Activated CD4-positive, alpha-beta T cell treated with anti-CD3 and anti-CD28 coated beads, Interleukin-2, amount 50 U/mL, for 24 hours (primary cell): ENCODE measurements at regions not wholly inside any gene's neighbourhood (a gene's known extent, or its start where the extent isn't known, plus 50 kb on each side); places are given as distances from the start of the nearest gene placed in this dataset.

Experiments
- DNase-seq, 2 donors: peaks; one replicate each; pipeline ENCODE4 v3.0.0-alpha.2; 2020; ENCODE audit warnings: low read depth in 1 of 2, low spot score in 1 of 2

DNA sequence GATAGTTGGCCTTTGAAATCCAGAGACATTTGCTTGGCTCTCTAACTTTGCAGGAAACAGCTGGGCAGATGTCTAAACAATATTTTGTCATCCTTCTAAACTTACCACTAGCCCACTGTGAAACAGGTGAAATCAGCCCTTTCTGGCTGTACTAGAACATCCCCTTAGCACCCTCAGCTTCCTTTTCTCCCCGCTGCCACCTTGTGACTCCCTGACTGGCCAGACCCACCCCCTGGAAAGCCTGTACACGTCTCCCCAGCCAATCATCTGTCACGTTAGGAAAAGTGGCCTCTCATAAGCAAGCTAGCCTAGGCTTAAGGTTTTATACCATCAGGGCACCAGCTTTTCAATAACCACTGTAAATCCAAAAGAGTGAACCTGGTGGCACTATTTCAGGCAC is 88.6 kb upstream of the E2F3 start:
- DNase-seq: no peak

DNA sequence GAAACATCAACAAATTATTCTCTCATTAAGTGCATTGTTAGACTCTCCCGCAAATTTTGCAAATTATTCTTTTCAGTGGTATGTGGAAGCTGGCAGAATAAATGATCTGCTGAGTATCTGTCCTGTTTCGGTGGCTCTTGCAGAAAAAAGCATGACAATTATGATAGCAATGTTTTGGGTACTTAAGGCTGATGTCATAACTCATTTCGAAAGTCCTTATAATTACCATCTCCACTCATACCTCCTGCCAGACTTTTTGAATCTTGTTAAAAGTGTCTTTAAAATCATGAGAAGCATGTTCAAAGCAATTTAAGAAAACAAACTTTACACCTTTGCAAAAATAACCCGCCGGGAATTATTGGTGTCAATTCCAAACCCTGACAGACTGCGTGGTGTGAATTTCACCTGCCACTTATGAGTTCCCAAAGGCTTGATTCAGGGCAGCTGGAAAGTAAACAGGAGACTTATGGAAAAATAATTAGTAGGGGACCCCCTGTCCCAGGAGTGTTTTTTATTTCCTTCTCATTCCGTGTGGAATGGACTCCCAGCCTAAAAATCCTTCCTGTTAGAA is 87.6 kb upstream of the E2F3 start:
- no peak for DNase-seq

DNA sequence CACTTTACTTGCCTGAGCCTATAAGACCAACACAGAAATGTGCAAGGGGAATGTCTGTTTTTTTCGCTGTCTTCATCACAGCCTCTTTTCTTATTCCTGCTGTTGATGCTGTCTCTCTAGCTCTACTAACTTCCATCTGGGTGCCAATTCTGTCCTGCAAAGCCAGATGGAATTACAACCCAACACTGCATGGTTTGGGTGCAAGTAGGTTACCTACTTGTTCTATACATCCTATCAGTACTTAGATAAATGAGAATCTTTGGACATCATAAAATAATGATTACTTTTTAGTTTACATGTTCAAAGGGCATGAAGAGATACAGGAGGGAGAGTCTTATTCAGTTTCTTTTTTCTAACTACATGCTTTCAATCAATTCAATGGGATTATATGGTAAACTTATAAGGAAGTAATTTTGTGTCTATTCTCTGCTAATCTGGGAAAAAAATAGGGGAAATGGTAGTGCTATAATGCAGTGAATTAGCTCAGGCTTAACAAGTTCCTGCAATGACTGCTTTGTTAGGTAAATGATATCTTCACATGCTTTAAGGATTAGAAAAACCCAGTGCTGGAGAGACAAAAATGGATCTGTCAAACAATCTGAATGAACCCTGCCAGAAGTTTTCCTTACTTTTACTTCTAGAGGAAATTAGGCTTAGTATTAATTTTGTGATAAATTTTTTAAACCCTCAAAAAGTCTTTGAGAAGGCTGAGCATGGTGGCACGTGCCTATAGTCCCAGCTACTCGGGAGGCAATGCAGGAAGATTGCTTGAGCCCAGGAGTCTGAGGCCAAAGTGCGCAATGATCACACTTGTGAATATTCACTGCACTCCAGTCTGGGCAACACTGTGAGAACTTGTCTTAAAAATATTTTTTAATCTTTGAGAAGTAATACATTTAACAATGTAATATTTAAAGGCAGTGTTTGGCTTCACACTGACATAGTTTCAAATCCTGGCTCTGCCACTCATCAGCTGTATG is 86.5 kb upstream of the E2F3 start:
- no peak for DNase-seq

DNA sequence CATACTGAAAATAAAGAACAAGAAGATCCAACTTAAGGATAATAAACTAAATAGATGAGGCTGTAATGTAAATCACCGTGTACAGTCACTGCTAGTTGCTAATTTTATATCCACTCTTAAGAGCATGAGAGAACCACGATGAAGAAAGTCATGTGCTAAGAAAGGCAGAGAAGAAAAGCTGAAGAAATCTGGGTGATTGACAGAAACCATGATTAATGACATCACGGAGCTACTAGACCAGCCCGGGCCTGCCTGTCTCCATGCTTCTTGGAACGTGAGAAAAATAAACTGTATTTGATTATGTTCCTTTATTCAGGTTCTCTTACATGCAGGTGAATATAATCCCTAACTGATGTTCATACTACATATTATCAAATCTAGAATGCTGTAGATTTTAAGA is 84.2 kb upstream of the E2F3 start:
- no peak for DNase-seq

DNA sequence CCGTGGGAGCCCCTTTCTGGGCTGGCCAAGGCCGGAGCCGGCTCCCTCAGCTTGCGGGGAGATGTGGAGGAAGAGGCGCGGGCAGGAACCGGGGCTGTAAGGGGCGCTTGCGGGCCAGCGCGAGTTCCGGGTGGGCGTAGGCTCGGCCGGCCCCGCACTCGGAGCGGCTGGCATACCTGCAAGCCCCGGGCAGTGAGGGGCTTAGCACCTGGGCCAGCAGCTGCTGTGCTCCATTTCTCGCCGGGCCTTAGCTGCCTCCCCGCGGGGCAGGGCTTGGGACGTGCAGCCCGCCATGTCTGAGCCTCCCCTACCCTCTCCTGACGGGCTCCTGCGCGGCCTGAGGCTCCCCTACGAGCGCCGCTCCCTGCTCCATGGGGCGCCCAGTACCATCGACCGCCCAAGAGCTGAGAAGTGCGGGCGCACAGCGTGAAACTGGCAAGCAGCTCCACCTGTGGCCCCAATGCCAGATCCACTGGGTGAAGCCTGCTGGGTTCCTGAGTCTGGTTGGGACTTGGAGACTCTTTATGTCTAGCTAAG is 82.8 kb upstream of the E2F3 start:
- no peak for DNase-seq

- peak; percentile 37 to 59 for DNase-seq
These were observed 81.9 kb upstream of the E2F3 start for GRCh38 chr6:20319520-20320357.

- DNase-seq: no peak
These were observed 75.8 kb upstream of the E2F3 start for GRCh38 chr6:20325641-20326421.

DNA sequence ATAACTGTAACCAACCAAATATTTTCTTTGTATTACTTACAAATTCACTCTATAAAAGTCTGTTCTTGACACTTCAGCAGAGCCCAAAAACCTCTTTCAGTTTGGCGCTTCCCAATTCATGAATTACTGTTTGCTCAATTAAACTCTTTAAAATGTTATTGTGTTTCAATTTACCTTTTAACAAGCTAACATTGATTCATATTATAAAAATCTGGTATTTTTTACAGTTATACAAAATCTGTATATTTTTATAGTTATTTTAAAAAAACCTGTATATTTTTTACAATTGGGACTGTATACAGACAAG is 75.3 kb upstream of the E2F3 start:
- no peak for DNase-seq

- no peak for DNase-seq
These were observed 74.5 kb upstream of the E2F3 start for GRCh38 chr6:20327141-20327540.

DNA sequence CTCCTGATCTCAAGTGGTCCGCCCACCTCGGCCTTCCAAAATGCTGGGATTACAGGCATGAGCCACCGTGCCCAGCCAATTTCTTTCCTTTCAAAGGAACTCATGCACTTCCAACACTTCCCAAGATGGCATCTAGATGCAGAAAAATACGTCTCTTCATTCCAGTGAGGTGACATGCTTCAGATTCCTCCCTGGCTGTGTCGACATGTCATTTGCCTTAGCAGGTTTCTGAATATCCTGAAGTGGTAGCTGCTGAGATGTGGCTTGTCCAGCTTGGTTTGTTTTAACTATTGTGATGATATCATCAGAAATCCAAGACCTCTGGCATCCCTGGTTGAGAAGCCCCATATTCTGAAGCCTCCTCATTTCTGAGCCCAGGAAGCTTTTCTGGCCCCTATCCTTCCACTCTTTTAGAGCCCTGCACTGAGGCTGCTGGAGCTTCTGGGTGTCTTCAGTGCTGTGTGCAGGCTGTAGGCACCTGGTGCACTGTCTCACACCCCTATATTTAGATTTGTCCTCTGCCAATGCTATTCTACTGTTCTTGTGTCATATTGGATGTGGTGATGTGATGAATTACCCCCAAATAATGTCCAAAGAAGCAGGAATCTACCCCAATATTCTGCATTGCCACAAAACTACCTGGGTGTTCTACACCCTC is 73.3 kb upstream of the E2F3 start:
- DNase-seq: no peak

GRCh38 chr6:20328924-20329300 is 72.8 kb upstream of the E2F3 start:
- no peak for DNase-seq

- DNase-seq: no peak
These were observed 70.6 kb upstream of the E2F3 start for GRCh38 chr6:20331042-20331441.

- no peak for DNase-seq
These were observed 70.1 kb upstream of the E2F3 start for GRCh38 chr6:20331625-20332024.

DNA sequence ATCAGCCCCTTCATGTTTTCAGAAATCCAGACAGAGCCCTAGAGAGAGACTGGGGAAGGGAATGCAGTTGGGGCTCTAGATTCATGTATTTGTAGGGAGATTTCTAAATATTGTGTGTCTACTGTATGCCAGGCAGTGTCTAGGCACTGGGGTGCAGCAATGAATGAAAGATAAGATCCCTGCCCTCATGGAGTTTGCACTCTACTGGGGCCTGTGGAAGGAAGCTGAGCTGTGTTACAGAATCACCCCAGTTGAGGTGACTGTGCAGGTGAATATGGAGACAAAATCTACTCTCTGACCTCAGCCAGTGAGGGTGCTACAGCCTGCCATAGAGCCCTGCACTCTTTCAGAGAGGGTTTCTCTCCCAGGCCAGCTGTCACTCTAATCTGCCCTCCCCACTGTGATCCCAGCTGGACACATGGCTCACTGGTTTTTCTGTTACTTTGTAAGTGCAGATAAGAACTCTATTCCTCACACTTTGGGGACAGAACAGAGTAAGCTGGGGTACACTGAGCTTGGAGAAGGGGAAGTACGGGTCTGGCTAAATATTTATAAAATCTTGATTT is 69.2 kb upstream of the E2F3 start:
- DNase-seq: no peak

GRCh38 chr6:20333721-20334269 is 67.9 kb upstream of the E2F3 start:
- DNase-seq: no peak

DNA sequence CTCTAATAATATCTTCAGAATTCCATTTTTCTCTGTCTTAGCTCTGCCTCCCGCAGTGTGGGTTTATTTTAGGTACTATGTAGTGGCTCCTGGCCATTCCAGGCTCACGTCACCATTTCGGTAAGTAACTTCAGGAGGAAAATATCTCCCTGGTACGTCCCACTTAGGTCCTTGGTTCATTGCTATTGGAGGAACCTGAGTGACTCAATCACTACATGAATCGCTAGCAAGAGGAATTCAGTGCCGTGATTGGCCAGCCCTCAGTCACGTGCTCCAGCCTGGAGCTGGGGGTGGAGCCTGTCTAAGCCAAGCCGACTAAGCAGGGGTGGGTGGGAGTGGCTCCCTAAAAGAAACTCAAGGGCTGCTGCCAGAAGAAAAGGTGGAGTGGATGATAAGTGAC is 67.3 kb upstream of the E2F3 start:
- no peak for DNase-seq

GRCh38 chr6:20334962-20335361 is 66.7 kb upstream of the E2F3 start:
- DNase-seq: no peak

DNA sequence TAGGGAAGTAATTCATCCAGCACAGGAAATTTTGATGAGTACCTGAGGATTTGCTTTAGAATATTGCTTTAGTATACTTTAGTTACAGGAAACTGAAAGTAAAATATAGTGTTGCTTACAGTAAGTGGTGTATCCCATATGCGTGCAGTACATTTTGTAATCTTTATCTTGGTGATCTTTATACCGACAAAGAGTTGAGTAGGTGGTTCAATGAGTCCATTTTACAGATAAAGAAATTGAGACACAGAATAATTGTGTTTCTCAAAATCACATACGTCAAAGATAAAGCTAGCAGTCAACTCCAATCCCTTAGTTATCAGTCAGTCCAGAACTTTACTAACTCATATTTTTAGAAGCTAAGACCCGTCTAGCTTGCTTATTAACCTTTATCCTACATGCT is 65.8 kb upstream of the E2F3 start:
- DNase-seq: no peak

GRCh38 chr6:20338156-20338555 is 63.5 kb upstream of the E2F3 start:
- DNase-seq: no peak
